HG03103 (cell line): ENCODE measurements at regions not wholly inside any gene's neighbourhood (a gene's known extent, or its start where the extent isn't known, plus 50 kb on each side); places are given as distances from the start of the nearest gene placed in this dataset.

Experiments
- ATAC-seq: cut with Tn5 transposase; IDR thresholded peaks from one replicate; pipeline ENCODE4 v1.9.1; 2021; ENCODE audit warnings: low read depth; ENCODE audit not compliant: unreplicated experiment

- ATAC-seq = no peak
These were observed 1233.5 kb downstream of the BRD1 start for GRCh38 chr22:48594016-48594756.

GRCh38 chr22:48593551-48593950, 1234.1 kb downstream of the BRD1 start:
- no peak for ATAC-seq

DNA sequence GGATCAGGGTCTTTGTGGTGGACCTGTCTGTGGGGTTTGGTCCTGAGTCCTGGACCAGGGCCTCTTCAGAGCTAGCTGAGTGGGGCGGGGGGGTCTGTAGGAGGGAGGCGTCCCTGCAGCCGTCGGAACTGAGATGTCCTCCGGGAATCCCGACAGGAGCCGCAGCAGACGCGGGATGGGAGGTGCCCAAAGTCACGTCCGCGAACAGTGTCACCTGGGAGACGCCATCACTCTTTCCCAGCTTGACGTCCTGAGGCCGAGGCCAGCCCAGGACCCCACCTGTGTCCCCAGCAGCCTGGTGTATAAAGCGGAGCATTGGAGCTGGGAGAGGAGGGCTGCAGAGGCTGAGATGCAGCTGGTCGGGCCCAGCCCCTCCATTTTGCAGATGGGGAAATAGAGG, 1234.7 kb downstream of the BRD1 start:
- ATAC-seq = no peak

GRCh38 chr22:48592488-48592887, 1235.2 kb downstream of the BRD1 start:
- ATAC-seq = no peak

DNA sequence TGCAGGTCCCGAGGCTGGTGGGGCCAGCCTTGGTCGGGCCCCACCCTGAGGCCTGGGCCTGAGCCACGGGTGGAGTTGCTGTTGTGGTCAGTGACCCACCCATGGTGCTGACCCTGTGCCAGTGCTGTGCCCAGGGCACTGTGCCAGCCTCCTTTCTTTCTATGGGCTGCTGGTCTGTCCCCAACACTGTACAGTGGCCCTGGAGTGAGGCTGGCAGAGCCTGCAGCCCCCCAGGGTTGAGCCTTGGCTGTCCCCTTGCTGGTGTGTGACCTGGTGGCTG, 1235.7 kb downstream of the BRD1 start:
- no peak for ATAC-seq

DNA sequence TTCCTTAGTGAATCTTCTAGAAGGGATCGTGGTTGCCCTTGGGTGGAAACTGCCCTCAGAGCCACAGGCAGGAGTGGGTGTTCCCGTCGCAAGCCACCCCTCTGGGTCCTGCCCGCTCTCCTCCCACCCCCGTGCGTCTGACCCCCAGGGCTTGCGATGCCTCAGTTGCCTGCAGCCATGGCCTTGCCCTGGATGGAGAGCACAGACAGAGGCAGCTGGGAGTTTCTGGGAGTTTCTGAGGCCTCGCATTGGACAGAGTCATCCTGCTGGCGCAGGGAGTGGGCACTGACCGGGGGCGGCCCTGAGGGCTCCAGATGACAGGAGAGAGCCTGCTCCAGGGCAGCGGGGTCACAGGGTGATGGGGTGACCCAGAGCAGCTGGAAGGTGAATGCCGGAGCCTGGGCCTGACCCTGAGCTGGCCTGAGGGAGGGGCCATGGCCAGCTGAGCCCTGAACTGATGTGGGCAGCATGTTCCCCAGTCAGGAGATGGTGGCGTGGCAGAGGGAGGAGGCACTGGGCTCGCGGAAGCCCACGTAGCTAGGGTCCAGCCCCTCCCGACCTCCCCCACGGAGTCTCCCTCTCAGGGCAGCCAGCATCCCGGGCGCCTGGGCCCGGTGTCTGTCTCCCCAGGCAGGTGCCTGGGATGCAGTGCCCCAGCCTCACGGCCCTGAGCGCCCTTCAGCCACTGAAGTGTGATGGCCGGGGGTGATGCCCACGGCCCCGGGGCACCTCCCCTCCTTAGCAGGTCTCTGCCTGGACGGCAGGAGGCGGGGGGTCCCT, 1236.2 kb downstream of the BRD1 start:
- ATAC-seq = no peak

DNA sequence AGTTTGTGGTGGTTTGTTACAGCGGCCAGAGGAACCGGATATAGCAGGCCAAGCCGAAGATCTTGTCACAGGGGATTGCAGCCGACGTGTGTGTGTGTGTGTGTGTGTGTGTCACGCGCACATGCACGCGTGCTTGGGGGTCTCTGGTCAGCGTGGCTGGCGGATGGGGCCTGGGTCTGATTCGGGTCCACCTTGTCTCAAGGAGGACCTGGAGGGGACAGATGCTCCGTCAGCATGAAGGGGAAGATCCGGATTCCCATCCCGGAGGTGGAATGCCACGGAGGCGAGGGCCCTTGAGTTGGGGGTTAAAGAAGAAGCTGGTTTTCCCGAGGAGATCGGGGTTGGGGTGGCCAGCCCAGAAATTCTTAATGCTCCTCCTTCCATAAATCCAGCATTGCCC, 1237.8 kb downstream of the BRD1 start:
- no peak for ATAC-seq

- ATAC-seq = no peak
These were observed 1238.7 kb downstream of the BRD1 start for GRCh38 chr22:48588878-48589450.

DNA sequence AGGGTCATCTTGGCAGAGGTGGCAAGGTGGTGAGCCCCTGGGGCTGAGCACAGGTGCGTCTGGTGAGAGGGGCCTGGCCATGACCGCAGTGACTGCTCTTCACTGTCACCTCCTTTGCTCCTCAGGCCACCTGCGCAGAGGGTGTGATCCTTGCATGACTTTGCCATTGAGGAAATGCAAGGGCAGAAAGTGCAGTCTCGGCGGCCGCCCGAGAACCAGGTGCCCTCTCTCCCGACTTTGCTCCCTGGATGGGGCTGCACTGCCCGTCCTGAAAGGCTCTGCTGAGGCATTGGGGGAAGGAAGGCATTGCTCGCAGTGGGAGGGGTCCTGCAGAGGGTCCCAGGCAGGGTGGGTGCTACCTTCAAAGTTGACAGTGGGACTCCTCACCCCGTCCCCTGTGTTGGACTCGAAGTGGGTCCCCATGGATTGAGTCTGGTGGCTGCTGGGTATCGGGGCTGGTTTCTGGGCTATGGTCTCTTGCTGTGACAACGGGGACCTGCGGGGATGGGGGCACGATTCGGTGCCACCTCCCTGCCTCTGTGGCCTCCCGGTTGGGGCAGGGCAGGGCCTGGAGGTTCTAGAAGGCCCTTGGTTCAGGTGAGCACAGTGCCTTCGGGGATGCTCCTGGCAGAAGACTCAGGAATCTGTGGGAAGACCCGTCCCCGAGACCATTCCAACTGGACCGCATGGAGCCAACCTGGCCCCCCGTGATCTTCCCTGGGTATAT, 1239.4 kb downstream of the BRD1 start:
- no peak for ATAC-seq

- no peak for ATAC-seq
These were observed 1240.3 kb downstream of the BRD1 start for GRCh38 chr22:48587236-48587865.

- ATAC-seq = no peak
These were observed 1240.9 kb downstream of the BRD1 start for GRCh38 chr22:48586799-48587185.

DNA sequence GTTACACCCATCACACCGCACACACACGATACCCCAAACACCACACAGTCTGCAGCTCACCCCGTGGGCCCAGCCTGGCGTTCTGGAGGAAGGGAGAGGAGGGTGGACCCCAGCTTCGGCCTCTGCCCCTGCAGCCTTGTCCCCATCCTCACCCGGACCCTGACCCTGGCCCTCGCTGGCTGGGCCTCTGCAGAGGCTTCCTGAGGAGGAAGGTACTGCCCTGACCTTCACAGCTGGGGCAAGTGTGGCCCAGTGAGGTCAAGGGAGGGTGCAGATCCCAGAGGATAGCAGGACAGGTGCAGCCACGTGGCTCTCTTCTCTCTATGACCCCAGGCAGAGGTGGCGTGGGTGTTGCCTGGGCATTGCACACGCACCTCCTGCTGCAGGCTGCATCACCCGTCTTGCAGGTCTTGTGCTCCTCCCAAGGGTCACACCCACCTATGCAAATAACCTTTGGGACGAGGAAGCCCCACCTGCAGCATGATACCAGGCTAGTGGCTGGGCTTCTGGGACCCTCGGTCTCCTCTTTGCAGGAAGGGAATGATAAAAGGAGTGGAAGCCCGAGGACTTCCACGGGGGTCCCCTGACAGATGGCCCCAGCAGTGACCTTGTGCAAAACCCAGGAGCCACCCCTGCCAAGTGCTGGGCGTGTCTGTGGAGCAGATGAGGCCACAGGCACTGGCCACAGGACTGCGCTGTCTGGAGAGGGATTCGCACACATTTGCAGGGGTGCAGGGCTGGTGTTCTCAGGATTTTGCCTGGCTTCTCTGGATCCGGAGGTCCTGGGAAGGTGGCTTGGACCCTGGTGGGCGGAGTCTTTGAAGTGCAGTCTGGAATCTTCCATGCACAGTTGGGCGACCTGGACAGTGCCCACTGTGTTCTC, 1241.5 kb downstream of the BRD1 start:
- ATAC-seq = no peak

DNA sequence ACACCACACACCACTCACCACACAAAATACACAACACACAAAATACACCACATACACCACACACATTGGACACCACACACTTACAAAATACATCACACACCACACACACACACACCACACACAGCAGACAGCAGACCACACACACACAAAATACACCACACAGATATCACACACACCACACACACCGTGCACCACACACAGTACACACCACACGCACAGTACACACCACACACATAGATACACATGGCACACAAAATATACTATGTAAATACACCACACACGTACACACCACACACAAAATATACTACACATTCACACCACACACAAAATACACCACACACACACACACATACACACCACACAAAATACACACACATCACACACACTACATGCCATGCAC, 1243.5 kb downstream of the BRD1 start:
- no peak for ATAC-seq

GRCh38 chr22:48581796-48582469, 1245.7 kb downstream of the BRD1 start:
- ATAC-seq = no peak

DNA sequence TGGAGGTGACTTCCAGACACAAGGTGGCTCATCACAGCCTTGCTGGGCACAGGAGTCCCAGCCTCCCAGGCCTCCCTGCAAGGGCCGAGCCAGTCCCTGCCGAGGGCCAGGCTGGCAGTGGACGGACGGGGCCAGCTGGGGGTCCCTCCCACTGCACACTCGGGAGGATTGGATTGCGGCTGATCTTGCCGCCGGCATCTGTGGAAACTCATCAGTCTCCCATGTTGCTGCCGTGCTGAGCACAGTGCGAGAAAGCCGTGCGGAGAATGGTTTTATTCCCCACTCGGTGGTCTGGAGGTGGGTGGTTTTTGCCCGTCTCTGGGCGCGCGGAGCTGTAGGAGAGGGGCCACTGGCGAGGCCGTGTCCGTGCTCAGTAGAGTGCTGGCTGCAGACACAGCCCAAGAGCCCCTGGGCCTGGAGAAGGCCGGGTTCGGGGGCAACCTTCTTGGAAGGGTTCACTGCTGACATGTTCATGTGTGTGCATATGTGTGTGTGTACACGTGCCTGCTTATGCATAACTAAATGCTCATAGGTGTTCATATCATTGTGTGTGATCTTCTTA, 1246.4 kb downstream of the BRD1 start:
- ATAC-seq = no peak

DNA sequence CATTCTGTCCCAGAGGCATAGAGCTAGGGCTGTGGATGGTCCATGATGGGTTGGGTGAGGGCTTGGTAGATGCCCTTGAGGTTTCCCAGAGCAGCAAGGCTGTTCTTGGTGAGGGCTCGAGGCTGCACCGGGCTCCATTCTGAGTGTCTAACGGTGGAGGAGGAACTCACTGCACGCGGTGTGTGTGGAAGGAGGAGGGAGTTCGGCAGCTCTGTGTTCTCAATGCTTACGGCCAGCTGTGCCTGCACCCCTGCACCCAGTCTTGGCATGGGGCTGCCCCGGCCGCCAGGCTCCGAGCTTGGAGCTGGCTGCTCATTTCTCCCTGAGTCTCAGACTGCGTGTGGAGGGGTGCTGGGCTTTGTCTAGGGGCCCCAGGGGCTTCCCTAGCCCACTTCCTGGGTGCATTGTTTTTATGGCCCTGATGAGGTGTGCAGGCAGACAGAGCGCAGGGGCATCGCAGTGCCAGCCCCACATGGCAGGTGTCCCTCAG, 1247.1 kb downstream of the BRD1 start:
- ATAC-seq = no peak

DNA sequence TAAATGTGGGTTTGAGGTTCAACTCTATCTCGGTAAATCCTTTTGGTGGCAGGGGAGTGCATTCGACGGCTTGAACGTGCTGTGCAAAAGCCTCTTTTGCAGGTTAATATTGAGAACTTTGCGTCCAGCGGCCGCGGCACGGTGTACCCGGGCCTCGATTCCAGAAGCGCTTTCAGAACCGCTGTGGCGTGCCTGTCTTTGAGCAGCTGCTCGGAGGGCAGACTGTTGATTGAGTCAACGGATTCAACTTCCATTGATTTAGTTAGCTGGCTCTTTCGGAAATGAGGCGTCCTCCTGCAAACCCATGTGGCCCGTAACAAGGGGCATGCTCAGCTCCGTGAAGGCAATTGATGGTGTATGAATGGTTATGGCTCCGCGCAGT, 1247.8 kb downstream of the BRD1 start:
- ATAC-seq = no peak

GRCh38 chr22:48579043-48579927, 1248.4 kb downstream of the BRD1 start:
- ATAC-seq = no peak
